ENCODE measurements at regions not wholly inside any gene's neighbourhood (a gene's known extent, or its start where the extent isn't known, plus 50 kb on each side); places are given as distances from the start of the nearest gene placed in this dataset.

DNA sequence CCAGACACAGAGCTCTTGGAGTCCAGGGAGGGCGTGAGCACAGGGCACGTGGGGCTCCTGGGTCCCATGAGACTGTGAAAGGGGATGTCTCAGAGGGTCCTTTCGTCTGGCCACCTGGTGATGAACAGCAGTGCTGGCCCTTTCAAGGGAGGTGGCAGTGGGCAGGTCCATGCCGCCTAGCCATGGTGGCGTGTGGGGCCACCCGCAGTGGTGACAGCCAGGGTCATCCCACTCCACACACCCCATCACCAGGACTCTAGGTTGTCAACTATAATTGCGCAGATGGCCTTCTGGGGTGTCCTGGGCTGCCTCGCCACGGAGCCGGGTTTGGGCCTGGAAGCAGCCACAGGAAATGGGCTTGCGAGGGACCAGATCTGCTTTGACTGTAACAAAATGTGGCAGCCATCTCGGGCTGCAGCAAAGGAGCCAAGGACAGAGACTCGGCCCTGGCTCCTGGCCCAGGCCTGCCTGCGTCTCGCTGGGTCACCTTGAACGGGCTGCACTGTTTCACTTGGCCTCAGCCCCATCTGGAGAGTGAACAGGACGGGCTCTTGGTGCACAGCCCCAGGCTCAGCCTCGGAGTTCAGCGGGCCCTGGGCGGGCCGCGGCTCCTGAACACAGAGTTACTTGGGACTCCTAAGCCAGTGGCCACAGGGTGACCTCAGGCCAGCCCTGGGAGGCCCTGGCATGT lies 1350.5 kb downstream of the BRD1 start:
- no peak for TF ChIP-seq CTCF (IDR thresholded peaks at IDR 0.05; ENCODE audit: low read depth, low read length)
- no peak for DNase-seq (ENCODE audit: extremely low read depth, low read depth)

- TF ChIP-seq CTCF (IDR thresholded peaks at IDR 0.05; ENCODE audit: low read depth, low read length), result no peak
- DNase-seq (ENCODE audit: extremely low read depth, low read depth), result no peak
Observed at GRCh38 chr22:48476577-48476976, 1351.1 kb downstream of the BRD1 start.

DNA sequence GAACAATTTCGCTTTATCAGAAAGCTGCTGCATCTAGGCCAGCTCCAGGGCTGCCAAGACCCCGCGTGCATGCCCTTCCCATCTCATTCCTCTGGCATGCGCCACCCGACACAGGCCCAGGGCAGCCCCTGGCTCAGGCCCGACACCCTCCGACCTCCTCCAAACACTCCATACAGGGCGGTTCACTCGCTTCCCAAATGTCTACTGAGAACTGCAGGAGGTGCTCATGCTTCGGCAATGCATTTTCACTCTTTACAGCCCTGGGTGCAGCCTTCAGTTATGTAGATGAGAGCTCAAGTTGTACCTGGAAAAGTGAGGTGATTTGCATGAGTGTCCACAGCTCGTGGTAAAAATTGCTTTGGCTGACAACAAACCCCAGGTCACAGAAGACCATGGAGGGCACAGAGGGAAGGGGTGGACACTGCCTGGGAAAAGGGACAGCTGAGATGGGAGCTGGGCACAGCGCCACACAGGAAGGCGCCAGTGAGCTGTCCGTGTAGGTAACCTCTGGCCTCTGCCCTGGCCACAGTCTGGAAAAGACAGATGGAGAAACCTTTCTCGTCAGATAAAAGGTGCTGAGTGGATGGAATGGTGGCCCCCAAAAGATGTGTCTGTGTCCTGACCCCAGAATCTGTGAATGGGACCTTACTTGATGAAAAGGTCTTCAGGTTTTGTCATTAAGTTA lies 1351.9 kb downstream of the BRD1 start:
- no peak for DNase-seq (ENCODE audit: extremely low read depth, low read depth)
- TF ChIP-seq CTCF (IDR thresholded peaks at IDR 0.05; ENCODE audit: low read depth, low read length), result no peak

GRCh38 chr22:48474881-48475280 lies 1352.8 kb downstream of the BRD1 start:
- TF ChIP-seq CTCF (IDR thresholded peaks at IDR 0.05; ENCODE audit: low read depth, low read length), result no peak
- DNase-seq (ENCODE audit: extremely low read depth, low read depth), result no peak

DNA sequence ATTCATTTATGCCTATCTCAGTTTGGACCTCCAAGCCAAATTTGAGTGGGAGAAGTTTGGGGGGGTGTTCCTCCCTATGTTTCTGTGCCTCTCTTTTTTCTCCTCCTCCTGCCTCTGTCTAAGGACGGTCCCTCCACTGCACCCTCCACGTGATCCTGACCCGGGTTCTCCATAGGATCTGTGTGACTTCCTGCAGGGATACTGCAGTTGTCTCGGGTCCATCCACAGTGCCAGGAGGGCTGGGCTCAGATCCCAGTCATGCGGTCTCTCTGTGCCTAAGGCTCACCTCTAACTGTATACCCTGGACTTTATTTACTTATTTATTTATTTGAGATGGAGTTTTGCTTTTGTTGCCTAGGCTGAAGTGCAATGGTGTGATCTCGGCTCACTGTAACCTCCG lies 1354.5 kb downstream of the BRD1 start:
- no peak for DNase-seq (ENCODE audit: extremely low read depth, low read depth)
- TF ChIP-seq CTCF (IDR thresholded peaks at IDR 0.05; ENCODE audit: low read depth, low read length), result no peak

GRCh38 chr22:48464246-48464645 lies 1363.4 kb downstream of the BRD1 start:
- TF ChIP-seq CTCF (IDR thresholded peaks at IDR 0.05; ENCODE audit: low read depth, low read length), result no peak
- DNase-seq (ENCODE audit: extremely low read depth, low read depth), result no peak
